Suppressor macrophage (primary cell): ENCODE measurements at regions not wholly inside any gene's neighbourhood (a gene's known extent, or its start where the extent isn't known, plus 50 kb on each side); places are given as distances from the start of the nearest gene placed in this dataset.

ENCODE experiments used
- DNase-seq, 4 experiments: peaks; one replicate each; pipeline ENCODE4 v3.0.0-alpha.2; 2020 to 2022

DNA sequence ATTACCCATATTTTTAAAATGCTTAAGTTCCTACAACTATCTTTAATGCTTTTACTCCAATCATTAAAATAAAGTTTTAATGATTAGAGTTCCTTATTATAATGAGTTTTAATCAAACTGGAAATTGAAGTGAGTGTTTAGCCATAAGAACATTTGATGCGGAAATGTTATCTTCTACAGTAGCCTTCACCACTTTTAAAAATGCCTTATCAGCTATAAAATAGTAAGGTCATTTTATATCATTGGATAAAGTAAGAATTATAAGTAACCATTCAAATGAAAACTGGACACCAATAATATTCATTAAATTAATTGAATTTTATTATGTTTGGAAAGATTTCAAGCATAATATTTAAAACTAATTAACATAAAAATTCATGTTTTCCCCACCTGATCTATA, 825.0 kb upstream of the ROBO1 start:
- no peak for DNase-seq

DNA sequence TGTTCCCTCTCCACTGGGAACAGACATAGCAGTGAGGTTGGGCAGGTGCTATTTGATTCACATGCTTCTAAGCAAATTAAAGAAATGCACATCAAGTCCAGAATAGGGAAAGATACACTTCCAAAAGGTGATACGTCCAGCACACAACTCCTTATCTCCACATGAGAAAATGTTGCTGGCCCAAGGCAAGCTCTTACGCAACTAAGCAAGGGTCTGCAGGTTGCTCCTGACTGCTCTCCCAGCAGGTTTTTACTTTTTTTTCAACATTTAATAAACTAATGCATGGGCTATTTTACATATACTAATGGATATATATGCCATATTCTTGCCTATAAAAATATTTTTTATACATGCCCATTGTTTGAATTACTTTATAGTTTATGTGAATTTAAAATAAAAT, 818.5 kb upstream of the ROBO1 start:
- no peak for DNase-seq

DNA sequence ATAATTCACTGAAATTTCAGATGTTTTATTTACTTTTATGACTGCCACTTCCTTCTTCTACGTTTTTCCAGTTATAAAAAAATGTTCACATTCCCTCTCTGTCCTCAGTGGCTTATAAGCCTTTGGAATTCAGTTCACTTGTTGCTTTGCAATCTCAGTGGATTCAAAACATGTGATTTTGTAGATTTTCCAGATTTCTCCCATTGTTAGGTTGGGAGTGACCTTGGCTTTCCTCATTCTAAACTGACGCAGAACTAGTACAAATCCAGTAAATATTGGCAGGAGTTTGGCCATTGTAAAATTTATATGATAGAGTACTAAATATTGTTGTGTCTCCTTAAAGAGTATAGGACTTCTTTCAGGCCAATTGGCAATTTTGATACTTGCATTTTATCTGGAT, 812.3 kb upstream of the ROBO1 start:
- no peak for DNase-seq

- no peak for DNase-seq
Measured at GRCh38 chr3:80564391-80564790, 796.6 kb upstream of the ROBO1 start.

DNA sequence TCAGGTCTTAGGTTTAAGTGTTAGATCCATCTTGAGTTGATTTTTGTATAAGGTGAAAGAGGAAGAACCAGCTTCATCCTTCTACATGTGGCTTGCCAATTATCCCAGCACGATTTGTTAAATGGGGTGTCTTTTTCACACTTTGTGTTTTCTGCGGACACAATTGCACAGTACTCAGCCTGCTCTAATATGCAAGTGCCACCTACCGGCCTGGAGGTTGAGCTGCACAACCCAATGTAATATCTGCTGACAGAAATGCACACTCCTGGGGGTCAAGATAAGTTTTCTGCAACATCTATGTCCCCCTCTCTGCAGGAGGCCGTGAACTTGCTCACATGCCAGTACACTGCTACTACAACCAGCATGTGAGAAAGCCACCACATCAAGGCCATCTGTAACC, 791.9 kb upstream of the ROBO1 start:
- no peak for DNase-seq

DNA sequence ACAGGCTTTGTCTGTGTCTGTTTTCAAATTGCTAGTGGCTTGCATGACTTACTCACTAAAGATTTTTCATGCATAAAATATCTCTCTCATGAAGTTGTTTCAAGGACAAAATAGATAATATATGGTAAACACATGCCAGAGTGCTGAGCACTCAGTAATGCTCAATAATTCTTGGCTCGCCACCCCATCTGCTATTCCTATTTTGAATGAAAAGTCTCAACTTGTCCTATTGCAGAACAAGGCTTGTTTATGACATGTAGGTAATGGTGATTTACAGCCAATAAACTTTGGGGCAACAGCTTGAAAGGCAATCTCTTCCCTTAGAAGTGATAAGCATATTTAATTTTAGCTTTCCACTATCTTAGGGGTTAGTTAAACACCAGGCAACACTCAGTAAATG, 789.0 kb upstream of the ROBO1 start:
- DNase-seq: no peak

- no peak for DNase-seq
Measured at GRCh38 chr3:80554304-80554703, 786.5 kb upstream of the ROBO1 start.

GRCh38 chr3:80553211-80553610, 785.4 kb upstream of the ROBO1 start:
- no peak for DNase-seq

DNA sequence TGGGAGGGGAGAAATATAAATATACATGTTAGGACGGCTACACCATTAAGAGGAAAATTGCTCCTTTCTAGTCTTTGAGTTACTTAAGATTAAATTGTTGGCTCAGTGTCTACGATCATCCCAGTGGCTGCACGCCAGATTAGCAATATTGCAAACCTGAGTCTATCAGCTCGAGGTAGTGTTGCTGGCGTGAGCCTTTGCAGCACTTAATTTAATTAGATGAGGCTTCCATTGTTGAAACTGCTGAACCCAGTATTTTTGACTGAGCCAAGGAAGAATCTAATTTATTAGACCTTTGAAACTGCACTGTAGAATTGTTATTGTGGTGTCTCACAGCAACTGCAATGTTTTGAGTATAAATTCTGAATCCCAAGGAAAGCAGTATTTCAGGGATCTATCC, 782.4 kb upstream of the ROBO1 start:
- DNase-seq: no peak

DNA sequence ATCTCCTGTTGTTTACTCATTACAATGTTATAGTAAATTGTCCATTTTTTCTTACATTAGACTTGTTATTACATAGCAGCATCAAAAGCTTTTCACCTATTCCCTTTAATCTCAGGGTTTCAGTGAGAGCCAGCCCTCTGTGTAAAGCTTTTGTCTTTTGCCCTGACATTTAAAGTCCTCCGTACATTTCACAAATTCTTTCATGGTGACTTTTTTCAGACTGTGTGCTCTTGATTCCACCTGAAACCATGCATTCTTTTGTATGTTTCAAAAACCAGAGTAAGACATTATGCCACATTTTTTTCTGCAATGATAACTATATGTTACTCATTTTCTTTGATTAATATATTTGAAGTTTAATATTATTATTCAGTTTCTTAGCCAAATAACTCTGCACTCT, 781.4 kb upstream of the ROBO1 start:
- no peak for DNase-seq

GRCh38 chr3:80543154-80543553, 775.4 kb upstream of the ROBO1 start:
- DNase-seq: no peak

DNA sequence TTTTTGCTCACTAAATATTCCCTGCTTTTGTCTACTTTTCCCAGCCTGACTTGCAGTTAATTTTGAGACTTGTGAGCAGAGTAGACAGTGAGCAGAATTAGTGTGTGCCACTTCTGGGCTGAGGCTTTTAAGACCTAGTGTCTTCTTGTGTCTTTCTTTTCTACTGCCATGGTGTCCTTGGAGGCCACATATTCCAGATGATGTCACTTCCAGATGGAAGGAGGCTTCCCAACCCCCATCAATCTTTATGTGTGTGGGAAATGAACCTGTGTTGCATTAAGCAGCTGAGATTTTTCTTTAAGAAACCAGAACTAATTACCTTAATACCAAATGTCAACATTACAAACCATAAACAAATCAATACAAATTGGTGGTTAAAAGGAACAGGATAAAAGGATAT, 774.7 kb upstream of the ROBO1 start:
- DNase-seq: no peak

DNA sequence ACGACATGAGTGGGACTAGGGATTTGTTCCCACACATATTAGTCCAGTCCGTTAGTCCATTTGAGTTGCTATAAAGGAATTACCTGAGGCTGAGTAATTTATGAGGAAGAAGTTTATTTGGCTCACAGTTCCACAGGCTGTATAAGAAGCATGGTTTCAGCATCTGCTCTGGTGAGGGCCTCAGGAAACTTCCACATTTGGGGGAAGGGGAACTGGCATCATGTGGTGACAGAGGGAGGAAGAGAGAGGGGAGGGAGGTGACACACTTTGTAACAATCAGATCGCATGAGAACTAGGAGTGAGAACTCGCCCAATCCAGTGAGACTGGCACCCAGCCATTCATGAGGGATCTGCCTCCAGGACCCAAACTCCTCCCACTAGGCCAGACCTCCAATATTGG, 769.9 kb upstream of the ROBO1 start:
- DNase-seq: no peak

- DNase-seq: no peak
Measured at GRCh38 chr3:80535286-80535685, 767.5 kb upstream of the ROBO1 start.

- DNase-seq: no peak
Measured at GRCh38 chr3:80533553-80533952, 765.8 kb upstream of the ROBO1 start.

GRCh38 chr3:80526153-80526552, 758.4 kb upstream of the ROBO1 start:
- DNase-seq: no peak

GRCh38 chr3:80521081-80521480, 753.3 kb upstream of the ROBO1 start:
- DNase-seq: no peak

- DNase-seq: no peak
Measured at GRCh38 chr3:80519436-80519835, 751.6 kb upstream of the ROBO1 start.

GRCh38 chr3:80496452-80496851, 728.7 kb upstream of the ROBO1 start:
- no peak for DNase-seq

DNA sequence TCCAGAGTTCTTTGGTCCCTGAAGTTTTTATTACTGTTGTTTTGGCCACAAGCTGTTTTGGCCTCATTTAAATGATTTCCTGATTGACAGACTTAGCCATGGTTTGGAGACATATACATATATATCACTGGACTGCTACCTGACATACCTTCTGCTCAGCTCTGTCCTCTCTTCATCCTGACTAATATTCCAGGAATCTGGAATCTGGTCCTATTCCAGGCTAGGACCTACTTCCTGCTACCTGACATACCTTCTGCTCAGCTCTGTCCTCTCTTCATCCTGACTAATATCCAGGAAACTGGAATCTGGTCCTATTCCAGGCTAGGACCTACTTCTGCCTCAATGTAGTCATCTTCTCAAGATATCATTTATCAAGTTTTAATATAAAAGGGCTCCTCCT, 724.4 kb upstream of the ROBO1 start:
- no peak for DNase-seq

GRCh38 chr3:80472961-80473360, 705.2 kb upstream of the ROBO1 start:
- DNase-seq: no peak

DNA sequence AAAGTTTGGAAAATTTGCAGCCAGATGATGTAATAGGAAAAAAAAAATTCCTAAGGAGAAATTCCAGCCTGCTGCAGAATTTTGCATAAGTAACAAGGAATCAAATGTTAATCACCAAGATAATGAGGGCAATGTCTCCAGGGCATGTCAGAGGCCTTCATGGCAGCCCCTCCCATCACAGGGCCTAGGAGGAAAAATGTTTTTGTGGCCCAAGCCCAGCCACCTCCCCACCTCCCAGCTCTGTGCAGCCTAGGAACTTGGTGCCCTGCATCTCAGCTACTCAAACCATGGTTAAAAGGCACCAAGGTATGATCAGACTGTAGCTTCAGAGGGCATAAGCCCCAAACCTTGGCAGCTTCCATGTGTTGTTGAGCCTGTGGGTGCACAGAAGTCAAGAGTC, 704.7 kb upstream of the ROBO1 start:
- no peak for DNase-seq

DNA sequence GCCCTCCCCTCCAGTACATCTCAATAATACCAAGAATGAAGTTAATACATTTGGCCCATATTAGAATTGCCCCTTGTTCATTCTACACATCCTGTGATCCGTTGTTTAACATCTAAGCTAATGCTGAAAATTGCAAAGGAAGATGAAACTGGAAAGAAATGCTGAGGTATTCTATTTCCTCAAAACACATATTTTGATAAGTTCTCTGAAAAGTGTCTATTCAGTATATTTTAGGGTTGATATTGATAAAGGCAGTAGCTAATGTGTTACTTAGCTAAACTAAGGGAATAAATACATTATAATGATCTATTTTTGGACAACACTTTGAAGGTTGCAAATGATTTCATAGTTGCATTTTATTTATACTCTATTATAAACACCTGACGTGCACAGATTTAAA, 702.6 kb upstream of the ROBO1 start:
- no peak for DNase-seq

DNA sequence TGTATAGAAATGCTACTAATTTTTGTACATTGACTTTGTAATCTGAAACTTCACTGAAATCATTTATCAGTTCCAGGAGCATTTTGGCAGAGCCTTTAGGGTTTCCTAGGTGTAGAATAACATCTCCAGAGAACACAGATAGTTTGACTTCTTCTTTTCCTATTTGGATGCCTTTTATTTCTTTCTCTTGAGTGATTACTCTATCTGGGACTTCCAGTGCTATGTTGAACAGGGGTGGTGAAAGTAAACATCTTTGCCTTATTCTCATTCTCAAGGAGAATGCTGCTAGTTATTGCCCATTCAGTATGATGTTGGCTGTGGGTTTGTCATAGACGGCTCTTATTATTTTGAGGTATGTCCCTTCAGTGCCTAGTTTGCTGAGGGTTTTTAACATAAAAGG, 697.9 kb upstream of the ROBO1 start:
- no peak for DNase-seq

- DNase-seq: no peak
Measured at GRCh38 chr3:80451393-80451792, 683.6 kb upstream of the ROBO1 start.

DNA sequence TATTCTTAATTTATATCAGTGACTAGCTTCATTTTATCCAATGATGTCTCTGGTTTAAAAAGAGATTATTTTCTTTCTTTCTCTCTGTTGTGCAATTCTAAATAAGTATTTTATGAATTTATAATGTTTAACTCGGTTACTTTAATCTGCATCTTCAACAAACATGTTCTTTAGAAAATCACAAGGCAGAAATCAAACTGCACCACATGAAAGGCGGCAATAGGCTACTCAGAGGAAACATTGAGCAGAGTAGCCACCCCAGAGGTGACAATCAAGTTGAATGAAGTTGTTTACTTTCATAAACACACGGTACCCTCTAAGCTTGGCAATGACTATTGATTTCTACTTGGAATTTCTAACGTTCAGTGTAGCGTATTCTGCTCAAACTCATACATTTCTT, 677.8 kb upstream of the ROBO1 start:
- no peak for DNase-seq
